ENCODE measurements at regions not wholly inside any gene's neighbourhood (a gene's known extent, or its start where the extent isn't known, plus 50 kb on each side); places are given as distances from the start of the nearest gene placed in this dataset.

DNA sequence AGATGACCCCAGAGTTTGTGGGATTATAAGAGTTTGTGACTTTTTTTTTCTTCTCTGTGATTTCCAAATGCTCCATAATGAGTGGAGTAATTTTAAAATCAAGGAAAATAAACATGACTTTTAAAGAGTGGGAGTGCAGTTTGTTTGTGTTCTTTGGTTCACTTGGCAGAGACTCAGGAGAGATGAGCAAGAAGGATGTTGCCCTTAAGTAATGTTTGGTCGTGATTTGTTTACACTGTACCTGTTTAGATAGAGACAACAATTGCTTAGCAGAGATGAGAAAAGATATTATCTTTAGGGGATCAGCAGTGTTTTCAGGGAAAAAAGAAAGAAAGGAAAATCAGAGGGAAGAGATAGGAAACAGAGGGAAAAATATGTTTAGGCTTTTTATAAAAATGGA, 170.8 kb downstream of the ADSS2 start:
- Mint-ChIP-seq H3K27ac (no peak overlapping the region), H3K4me3 (no peak overlapping the region), H3K36me3 (no peaks in the 10 kb centered on the region), H3K27me3 (no peaks in the 10 kb centered on the region), H3K9me3 (no peaks in the 10 kb centered on the region), H3K4me1 (no peaks in the 10 kb centered on the region)
- no peak for DNase-seq
- POLR2A ChIA-PET = no interaction called here
- ATAC-seq (ENCODE audit: low read depth) = no peak

- no peak for ATAC-seq (ENCODE audit: low read depth)
- Mint-ChIP-seq H3K27me3 (peaks cover 3% of the 10 kb centered on the region), H3K4me1 (no peaks in the 10 kb centered on the region), H3K27ac (no peak overlapping the region), H3K9me3 (peaks cover 2% of the 10 kb centered on the region), H3K36me3 (no peaks in the 10 kb centered on the region), H3K4me3 (no peak overlapping the region)
- POLR2A ChIA-PET = no interaction called here
- DNase-seq = no peak
Observed at GRCh38 chr1:244283772-244284171, 167.9 kb downstream of the ADSS2 start.

DNA sequence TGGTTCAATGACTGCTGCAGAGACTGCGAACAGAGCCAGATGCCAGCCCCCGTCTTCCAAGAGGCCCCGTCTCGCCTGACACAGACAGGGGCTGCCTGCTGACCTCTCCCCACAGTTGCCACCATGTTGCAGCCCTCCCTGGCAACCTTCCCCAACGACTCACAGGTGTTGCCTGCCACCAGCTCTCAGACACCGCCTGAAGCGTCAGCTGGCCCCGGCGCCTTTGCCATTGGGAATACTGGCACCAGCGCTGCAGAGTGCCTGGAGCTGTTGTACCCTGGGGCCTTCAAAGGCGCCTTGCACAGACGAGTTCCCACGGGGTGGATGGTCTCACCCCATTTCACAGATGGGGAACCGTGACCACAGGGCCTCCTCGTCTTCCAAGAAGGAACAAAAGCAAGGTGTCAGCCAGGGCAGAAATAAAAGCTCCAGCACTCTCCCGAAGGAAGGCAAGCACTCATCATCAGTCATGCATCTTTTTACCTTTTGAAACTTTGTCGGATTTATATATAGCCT, 167.0 kb downstream of the ADSS2 start:
- Mint-ChIP-seq H3K9me3 (peaks cover 4% of the 10 kb centered on the region), H3K4me1 (no peaks in the 10 kb centered on the region), H3K36me3 (no peaks in the 10 kb centered on the region), H3K4me3 (no peak overlapping the region), H3K27me3 (peaks cover 6% of the 10 kb centered on the region), H3K27ac (no peak overlapping the region)
- ATAC-seq (ENCODE audit: low read depth) (no peak), DNase-seq (no peak)
- POLR2A ChIA-PET = no interaction called here

GRCh38 chr1:244286341-244286740, 165.4 kb downstream of the ADSS2 start:
- Mint-ChIP-seq H3K27me3 (peaks cover 6% of the 10 kb centered on the region), H3K36me3 (no peaks in the 10 kb centered on the region), H3K9me3 (peaks cover 4% of the 10 kb centered on the region), H3K4me1 (peaks cover 8% of the 10 kb centered on the region), H3K27ac (no peak overlapping the region), H3K4me3 (no peak overlapping the region)
- no peak for ATAC-seq (ENCODE audit: low read depth)
- DNase-seq = no peak
- POLR2A ChIA-PET = no interaction called here

DNA sequence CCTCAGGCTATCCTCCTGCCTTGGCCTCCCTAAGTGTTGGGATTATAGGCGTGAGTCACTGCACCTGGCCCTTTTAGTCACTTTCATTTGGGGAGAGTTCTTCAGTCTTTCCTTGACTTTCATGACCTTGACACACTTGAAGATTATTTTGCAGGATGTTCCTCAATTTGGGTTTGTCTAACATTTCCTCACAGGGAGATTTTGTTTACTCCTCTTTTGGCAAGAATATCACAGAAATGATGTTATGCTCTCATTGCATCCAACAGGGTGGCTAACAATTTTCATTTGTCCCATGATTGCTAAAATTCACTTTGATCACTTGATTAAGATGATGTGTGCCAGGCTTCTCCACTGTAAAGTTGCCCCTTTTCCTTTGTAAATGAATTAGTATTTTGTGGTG, 164.0 kb downstream of the ADSS2 start:
- no peak for ATAC-seq (ENCODE audit: low read depth)
- DNase-seq = no peak
- Mint-ChIP-seq H3K9me3 (peaks cover 4% of the 10 kb centered on the region), H3K27me3 (peaks cover 10% of the 10 kb centered on the region), H3K4me1 (peaks cover 10% of the 10 kb centered on the region), H3K36me3 (no peaks in the 10 kb centered on the region), H3K4me3 (no peak overlapping the region), H3K27ac (no peak overlapping the region)
- POLR2A ChIA-PET = no interaction called here

- no peak for ATAC-seq (ENCODE audit: low read depth)
- DNase-seq = no peak
- POLR2A ChIA-PET = interaction anchor here (0.7 kb wide), 1 partner anchor 421 kb away, joined by 4 read pairs; no protein-coding TSS in a partner anchor
- Mint-ChIP-seq H3K27me3 (peaks cover 10% of the 10 kb centered on the region), H3K4me3 (no peak overlapping the region), H3K4me1 (peaks cover 10% of the 10 kb centered on the region), H3K27ac (no peak overlapping the region), H3K36me3 (no peaks in the 10 kb centered on the region), H3K9me3 (peaks cover 4% of the 10 kb centered on the region)
Observed at GRCh38 chr1:244288663-244289062, 163.0 kb downstream of the ADSS2 start.

DNA sequence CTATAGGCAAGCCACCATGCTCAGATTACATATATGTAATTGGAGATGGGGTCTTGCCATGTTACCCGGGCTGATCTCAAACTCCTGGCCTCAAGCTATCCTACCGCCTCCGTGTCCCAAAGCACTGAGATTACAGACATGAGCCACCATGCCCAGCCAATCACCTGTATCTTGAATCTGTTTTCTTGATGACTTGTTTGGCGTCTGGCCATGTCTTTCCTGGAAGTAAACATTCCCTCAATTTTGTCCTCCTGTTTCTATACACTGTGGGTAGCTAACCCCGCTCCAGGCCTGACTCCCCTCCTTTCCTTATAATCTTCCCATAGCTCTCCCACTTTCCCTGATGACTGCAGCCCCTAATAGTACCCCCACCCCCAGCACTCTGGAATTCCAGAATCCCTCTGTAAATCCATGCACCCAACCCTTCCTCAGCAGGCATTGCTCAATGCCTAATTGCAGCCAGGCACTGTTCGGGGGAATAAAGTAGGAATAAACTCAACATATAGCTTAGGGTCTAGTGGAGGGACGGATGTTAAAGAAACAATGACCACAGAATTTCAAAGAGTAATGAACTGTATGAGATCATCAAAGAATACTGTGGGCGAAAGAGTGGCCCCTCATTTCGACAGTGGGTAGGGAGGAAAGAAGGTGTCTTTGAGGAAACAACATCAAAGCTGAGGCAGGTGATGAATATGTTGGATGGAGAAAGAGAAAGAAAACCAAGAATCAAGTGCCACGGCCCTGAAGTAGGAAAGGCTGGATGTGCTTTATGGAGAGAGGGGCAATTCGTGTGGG, 161.5 kb downstream of the ADSS2 start:
- ATAC-seq (ENCODE audit: low read depth) (no peak), DNase-seq (no peak)
- Mint-ChIP-seq H3K4me3 (no peak overlapping the region), H3K4me1 (peaks cover 10% of the 10 kb centered on the region), H3K27ac (no peak overlapping the region), H3K27me3 (peaks cover 10% of the 10 kb centered on the region), H3K9me3 (peaks cover 4% of the 10 kb centered on the region), H3K36me3 (no peaks in the 10 kb centered on the region)
- POLR2A ChIA-PET = no interaction called here

DNA sequence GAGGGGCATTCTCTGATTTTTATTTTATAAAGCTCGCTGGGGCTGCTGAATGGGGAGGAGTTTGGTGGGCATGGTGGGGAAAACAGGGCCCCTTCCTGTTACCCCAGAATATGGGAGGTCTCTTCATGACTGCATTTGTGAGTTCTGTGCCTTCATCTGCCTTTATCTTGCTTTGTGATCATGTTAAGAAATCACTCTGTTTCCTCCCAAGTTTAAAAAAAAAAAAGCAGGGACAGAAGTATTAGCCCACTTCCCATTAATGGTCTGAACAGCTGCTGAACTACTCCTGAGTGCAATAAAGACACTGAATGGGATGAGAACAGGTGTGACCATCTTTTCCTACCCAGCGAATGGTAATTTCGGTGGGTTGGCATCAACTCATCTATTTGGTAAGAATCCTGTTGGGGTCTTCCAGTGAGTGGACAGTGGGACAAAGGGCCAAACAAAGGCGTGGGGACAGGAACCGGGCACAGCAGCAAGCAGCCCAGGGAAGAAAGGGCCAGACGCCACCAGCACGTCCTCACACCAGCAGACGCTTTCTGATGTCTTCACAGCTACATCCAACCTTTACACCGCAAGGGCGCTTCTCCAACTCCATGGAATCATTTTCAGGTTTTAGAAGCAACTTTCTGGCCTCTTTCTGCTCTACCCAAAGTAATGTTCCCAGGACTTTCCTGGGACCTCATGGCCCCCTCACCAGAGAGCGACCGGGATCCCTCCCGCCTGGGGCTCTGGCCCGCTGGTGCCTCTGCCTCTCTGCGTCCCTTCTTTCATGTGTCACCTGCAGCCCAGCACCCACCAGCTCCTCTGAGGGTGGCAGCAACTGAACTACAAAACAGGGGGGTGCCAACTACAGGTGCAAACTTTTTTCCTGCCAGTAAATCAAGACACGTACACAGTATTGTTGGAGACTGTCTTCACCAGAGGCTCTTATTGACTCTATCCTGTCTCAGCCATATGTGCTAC, 160.2 kb downstream of the ADSS2 start:
- H3K4me1 Mint-ChIP-seq = peaks cover 10% of the 10 kb centered on the region
- no peaks in the 10 kb centered on the region for H3K36me3 Mint-ChIP-seq
- H3K4me3 Mint-ChIP-seq = no peak overlapping the region
- no peak for ATAC-seq (ENCODE audit: low read depth)
- peaks cover 4% of the 10 kb centered on the region for H3K9me3 Mint-ChIP-seq
- POLR2A ChIA-PET = no interaction called here
- no peak for DNase-seq
- no peak overlapping the region for H3K27ac Mint-ChIP-seq
- H3K27me3 Mint-ChIP-seq = peaks cover 10% of the 10 kb centered on the region

- Mint-ChIP-seq H3K4me3 (no peak overlapping the region), H3K9me3 (no peaks in the 10 kb centered on the region), H3K4me1 (peaks cover 20% of the 10 kb centered on the region), H3K36me3 (no peaks in the 10 kb centered on the region), H3K27ac (no peak overlapping the region), H3K27me3 (peaks cover 4% of the 10 kb centered on the region)
- no peak for ATAC-seq (ENCODE audit: low read depth)
- no peak for DNase-seq
- POLR2A ChIA-PET = no interaction called here
Observed at GRCh38 chr1:244294599-244295224, 157.0 kb downstream of the ADSS2 start.

DNA sequence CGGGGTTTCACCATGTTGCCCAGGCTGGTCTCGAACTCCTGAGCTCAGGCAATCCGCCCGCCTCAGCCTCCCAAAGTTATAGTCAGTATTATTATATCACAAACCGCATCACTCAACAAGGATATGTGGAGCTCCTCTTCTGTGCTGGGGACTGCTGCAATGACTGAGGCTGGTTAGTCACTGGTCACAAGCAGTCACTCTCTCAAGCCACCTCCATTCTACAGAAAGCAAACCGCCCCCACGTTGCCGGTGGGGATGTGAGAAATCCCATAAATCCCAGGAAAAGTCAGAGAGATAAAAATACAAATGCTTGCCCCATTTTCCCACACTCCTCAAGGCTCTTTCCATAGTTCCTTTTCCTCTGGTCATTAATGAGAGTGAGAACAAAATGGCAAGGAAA, 155.7 kb downstream of the ADSS2 start:
- H3K9me3 Mint-ChIP-seq = no peaks in the 10 kb centered on the region
- no peak overlapping the region for H3K4me3 Mint-ChIP-seq
- ATAC-seq (ENCODE audit: low read depth) = no peak
- POLR2A ChIA-PET = no interaction called here
- H3K27me3 Mint-ChIP-seq = peaks cover 4% of the 10 kb centered on the region
- H3K27ac Mint-ChIP-seq = no peak overlapping the region
- H3K4me1 Mint-ChIP-seq = peaks cover 16% of the 10 kb centered on the region
- H3K36me3 Mint-ChIP-seq = no peaks in the 10 kb centered on the region
- DNase-seq = no peak

GRCh38 chr1:244296447-244296846, 155.3 kb downstream of the ADSS2 start:
- Mint-ChIP-seq H3K27ac (no peak overlapping the region), H3K4me3 (no peak overlapping the region), H3K4me1 (peaks cover 11% of the 10 kb centered on the region), H3K9me3 (no peaks in the 10 kb centered on the region), H3K27me3 (peaks cover 4% of the 10 kb centered on the region), H3K36me3 (no peaks in the 10 kb centered on the region)
- ATAC-seq (ENCODE audit: low read depth) = no peak
- DNase-seq = no peak
- POLR2A ChIA-PET = no interaction called here

DNA sequence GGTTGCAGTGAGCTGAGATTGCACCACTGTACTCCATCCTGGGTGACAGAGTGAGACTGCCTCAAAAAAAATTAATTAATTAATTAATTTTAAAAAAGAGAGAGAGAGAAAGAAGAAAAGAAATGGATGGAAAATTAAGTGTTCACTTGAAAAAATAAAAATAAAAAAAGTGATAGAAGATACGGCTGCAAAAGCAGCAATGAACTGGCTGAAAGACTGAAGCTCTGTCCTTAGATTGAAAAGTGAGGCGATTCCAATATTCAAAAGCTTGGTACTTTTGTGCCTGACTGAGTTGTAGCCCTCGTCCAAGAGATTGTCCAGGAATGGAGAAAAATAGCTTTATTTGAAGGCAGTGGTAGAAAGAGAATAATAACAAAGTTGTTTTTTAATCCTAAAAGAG, 154.6 kb downstream of the ADSS2 start:
- no peaks in the 10 kb centered on the region for H3K9me3 Mint-ChIP-seq
- POLR2A ChIA-PET = no interaction called here
- H3K27me3 Mint-ChIP-seq = no peaks in the 10 kb centered on the region
- no peak for ATAC-seq (ENCODE audit: low read depth)
- no peak overlapping the region for H3K27ac Mint-ChIP-seq
- peaks cover 11% of the 10 kb centered on the region for H3K4me1 Mint-ChIP-seq
- H3K36me3 Mint-ChIP-seq = no peaks in the 10 kb centered on the region
- H3K4me3 Mint-ChIP-seq = no peak overlapping the region
- no peak for DNase-seq

- POLR2A ChIA-PET = no interaction called here
Observed at GRCh38 chr1:244297616-244298015, 154.1 kb downstream of the ADSS2 start.

More at GRCh38 chr1:244297616-244298015, 154.1 kb downstream of the ADSS2 start:
- H3K27me3 Mint-ChIP-seq = no peaks in the 10 kb centered on the region
- H3K9me3 Mint-ChIP-seq = no peaks in the 10 kb centered on the region
- H3K36me3 Mint-ChIP-seq = no peaks in the 10 kb centered on the region
- H3K27ac Mint-ChIP-seq = no peak overlapping the region
- ATAC-seq (ENCODE audit: low read depth) (no peak), DNase-seq (no peak)
- H3K4me3 Mint-ChIP-seq = no peak overlapping the region
- peaks cover 10% of the 10 kb centered on the region for H3K4me1 Mint-ChIP-seq

Data from activated naive CD8-positive, alpha-beta T cell treated with anti-CD3 and anti-CD28 coated beads, Interleukin-2, amount 10 ng/mL, durations not matched to agents 7 days and 5 days (primary cell).